Ecto neural progenitor cell (in vitro differentiated cells): ENCODE measurements at regions not wholly inside any gene's neighbourhood (a gene's known extent, or its start where the extent isn't known, plus 50 kb on each side); places are given as distances from the start of the nearest gene placed in this dataset.
"Not testable (repeated sequence)": the region's sequence is repeated elsewhere in the genome, so short reads cannot be mapped to it uniquely, and the experiment has no call there.

Experiments
- DNase-seq: peaks from one replicate; pipeline ENCODE4 v3.0.0-alpha.2; 2018; ENCODE audit warnings: low spot score

DNA sequence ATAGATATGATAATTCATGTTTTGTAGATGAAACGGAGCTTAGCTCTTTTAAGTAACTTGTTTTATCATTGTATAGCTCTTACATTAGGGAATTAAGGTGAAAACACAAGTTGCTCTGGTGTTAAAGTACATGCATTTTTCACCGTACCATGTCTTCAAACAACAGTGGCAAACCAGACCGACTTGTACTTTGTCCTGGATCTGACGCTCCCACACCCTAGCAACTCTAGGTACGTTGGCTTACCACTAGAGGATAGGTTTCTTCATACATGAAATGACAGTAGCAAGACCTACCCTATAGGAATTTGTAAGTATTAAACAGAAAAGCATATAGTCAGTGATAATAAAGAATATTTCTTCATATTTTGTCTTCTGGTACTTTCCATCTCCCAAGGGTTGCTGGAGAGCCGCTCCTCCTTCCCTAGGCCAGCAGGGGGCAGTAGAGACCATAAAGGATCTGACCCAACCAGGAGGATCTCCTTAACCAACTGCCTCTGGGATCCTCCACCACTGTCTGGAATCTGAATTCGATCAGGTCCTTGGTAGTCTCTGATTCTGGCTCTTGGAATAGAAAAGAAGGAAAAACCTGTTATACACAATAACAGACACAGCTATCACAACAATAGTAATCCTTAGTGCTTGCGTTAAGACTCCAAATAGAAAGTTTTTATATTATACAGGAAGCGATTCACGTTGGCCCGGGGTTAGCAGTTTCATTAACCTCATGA is 136.7 kb downstream of the CAVIN4 start:
- DNase-seq: peak; percentile 82

- no peak for DNase-seq
Measured at GRCh38 chr9:100715100-100715380, 137.2 kb downstream of the CAVIN4 start.

DNA sequence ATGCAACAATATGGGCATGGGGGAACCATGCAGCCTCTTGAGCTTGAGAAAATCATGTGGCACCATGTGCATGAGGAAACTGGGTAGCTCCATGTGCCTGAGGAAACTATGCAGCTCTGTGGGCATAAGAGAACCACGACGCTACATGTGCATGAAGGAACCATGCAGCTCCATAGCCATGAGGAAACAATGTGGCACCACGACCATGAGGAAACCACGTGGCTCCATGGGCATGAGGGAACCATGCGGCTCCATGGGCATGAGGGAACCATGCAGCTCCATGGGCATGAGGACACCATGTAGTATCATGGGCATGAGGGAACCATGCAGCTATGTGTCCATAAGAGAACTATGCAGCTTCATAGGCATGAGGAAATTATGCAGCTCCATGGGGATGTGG is 140.8 kb downstream of the CAVIN4 start:
- no peak for DNase-seq

GRCh38 chr9:100720922-100721321 is 143.0 kb downstream of the CAVIN4 start:
- no peak for DNase-seq

DNA sequence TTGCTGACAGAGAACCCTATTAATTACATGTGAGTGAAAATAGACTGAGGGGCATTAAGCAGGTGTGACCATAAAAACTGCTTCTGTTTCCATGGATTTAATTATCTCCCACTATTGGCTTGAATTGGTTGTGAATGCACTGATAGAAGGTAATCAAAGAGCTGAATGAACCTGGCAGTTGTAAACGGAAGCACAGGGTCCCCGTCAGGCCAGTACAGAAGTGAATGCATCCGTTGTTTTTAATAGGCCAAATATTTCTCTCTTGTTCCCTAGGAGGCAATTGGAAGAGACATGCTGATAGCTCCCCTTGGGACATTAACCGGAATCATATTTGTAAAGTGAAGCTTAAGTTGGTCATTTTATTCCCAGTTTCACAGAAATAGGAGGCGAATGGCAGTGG is 147.0 kb downstream of the CAVIN4 start:
- no peak for DNase-seq

- DNase-seq: no peak
Measured at GRCh38 chr9:100725371-100725770, 147.5 kb downstream of the CAVIN4 start.

DNA sequence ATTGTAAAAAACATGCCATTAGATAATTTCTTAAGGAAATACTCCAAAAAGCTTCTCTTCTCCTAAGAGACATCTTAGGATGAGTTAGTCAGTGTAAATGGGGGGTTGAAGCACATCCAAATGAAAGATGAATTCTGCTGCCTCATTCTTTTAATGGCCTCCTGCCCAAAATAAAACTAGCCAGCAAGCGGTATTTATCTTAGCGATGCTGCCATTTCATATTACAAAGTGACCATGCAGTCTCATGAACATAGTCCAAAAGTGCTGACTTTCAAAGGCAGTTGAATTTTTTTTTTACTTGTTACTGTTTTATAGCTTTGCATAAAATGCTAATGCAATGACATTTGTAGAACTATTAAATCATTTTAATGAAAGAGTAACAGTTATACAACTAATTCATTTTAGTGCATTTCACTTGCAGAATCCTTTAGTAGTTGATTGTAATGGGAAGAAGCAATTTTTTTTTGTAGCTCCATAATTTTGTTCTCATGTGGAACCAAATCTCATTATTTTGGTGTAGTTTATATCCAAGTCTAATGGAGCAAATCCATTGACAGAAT is 151.5 kb downstream of the CAVIN4 start:
- no peak for DNase-seq

DNA sequence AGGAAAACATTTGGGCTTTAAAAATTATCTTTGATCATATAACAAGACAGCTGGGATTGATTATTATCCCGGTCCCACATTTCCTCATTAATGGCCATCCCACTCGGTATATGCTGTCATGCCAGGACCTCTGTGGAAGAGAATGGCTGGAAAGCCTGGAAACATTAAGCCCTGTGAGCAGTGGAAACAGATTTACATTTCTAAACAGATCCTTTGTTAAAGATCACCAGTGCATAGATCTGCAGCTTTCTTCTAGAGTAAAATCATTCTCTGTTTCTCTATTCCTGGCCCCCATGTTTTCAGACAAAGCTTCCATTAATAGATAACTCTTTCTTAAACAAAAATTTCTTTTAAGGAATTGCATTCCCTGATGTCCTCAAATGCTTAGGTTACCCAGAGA is 152.2 kb downstream of the CAVIN4 start:
- no peak for DNase-seq

DNA sequence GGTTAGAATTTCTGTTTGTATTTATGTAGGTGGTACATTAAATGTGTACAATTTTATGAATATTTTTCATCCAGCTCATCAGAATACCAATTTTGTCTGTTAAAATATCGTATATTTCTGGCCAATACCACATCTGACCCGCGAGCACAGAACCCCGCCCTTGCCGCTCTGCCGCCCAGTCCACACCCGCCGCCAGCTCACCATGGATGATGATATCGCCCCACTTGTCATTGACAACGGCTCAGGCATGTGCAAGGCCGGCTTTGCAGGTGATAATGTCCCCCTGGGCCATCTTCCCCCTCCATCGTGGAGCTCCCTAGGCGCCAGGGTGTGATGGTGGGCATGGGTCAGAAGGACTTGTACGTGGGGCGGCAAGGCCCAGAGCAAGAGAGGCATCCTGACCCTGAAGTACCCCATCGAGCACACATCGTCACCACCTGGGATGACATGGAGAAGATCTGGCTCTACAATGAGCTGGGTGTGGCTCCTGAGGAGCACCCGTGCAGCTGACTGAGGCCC is 153.2 kb downstream of the CAVIN4 start:
- no peak for DNase-seq

DNA sequence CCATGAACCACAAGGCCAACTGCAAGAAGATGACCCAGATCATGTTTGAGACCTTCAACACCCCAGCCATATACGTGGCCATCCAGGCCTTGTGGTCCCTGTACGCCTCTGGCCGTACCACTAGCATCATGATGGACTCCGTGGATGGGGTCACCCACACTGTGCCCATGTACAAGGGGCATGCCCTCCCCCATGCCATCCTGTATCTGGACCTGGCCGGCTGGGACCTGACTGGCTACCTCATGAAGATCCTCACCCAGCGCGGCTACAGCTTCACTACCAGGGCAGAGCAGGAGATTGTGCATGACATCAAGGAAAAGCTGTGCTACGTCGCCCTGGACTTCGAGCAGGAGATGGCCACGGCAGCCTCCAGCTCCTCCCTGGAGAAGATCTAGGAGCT is 153.7 kb downstream of the CAVIN4 start:
- DNase-seq: no peak

DNA sequence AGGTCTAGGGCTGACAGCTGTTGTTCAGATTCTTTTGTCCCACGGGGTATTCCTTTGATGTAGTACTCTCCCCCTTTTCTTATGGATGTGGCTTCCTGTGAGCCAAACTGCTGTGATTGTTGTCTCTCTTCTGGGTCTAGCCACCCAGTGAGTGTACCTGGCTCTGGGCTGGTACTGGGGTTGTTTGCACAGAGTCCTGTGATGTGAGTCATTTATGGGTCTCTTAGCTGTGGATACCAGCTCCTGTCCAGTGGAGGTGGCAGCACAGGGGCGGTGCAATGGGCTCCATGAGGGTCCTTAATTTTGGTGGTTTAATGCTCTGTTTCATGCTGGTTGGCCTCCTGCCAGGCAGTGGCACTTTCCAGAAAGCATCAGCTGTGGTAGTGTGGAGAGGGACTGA is 161.3 kb downstream of the CAVIN4 start:
- no peak for DNase-seq

DNA sequence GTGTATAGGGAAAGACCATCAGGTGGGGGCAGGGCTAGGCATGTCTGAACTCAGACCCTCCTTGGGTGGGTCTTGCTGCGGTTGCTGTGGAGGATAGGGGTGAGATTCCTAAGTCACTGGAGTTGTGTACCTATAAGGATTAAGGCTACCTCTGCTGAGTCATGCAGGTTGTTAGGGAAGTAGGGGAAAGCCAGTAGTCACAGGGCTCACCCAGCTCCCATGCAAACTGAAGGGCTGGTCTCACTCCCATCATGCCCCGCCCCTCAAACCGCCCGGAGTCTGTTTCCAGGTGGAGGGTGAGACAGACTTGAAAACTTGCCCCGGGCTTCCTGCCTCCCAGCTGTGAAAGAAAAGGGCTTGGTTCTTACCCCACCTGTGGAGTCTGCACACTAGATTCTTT is 161.8 kb downstream of the CAVIN4 start:
- DNase-seq: no peak

- not testable (repeated sequence) for DNase-seq
Measured at GRCh38 chr9:100748930-100749329, 171.1 kb downstream of the CAVIN4 start.

GRCh38 chr9:100756217-100756616 is 178.3 kb downstream of the CAVIN4 start:
- DNase-seq: no peak

- no peak for DNase-seq
Measured at GRCh38 chr9:100759215-100759614, 181.3 kb downstream of the CAVIN4 start.

- DNase-seq: no peak
Measured at GRCh38 chr9:100761276-100761802, 183.5 kb downstream of the CAVIN4 start.

- no peak for DNase-seq
Measured at GRCh38 chr9:100774326-100774725, 196.4 kb downstream of the CAVIN4 start.

DNA sequence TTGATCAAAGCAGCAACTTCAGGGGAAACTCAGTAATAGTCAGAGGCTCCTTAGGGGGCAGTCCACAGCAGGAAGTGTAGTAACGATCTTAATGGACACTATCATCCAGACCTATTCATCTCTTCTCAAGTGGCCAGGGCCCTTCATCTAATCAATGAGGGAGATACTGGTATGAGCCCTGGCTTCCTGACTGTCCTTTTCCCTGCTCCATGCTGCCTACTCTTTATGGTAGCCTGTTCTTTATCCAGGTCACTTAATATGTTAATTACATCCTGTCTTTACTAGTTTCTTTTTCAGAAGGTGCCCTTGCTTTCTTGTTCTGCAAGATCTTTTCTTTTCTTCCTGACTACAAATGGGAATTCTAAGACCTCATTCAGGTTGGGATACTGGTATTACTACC is 197.1 kb downstream of the CAVIN4 start:
- no peak for DNase-seq

DNA sequence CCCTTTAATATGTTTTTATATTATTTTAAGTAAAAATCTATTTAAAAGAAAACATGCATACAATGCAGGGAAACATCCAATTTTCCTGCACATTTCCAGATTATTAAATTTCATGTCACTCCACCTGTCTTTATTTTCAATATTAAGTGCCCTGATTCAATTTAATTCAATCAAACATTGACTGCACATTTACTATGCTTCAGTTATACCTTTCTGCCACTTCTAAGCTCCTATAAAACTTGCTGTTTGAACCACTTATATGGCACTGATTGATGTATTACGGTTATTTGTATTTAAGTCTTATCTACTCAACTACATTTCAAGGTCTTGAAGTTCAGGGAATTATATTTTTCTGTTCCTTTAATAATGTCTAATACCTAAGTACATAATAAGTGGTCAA is 198.0 kb downstream of the CAVIN4 start:
- DNase-seq: no peak

- DNase-seq: no peak
Measured at GRCh38 chr9:100784755-100785154, 206.9 kb downstream of the CAVIN4 start.

GRCh38 chr9:100785946-100786345 is 208.1 kb downstream of the CAVIN4 start:
- DNase-seq: no peak

GRCh38 chr9:100794738-100795269 is 216.9 kb downstream of the CAVIN4 start:
- DNase-seq: no peak

DNA sequence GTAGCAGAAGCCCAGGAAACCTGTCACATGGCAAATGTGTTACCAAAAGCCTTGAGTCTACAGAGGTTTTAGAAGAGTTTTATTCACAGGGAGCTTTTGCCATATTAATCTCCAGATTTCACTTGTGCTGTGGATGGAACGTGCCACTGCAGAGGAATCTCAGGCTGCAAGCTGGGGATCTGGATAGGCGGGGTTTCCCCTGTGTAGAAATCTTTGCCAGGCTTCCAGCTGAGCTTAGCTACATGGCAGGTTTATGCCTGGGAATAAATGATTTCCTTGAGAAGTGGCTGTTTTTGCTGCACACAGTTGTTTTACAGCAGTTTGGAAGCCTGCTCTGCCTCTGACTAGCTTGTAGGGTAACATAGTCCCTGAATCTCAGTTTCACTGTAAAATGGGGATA is 224.6 kb upstream of the PLPPR1 start:
- DNase-seq: no peak

- DNase-seq: no peak
Measured at GRCh38 chr9:100811643-100812042, 216.9 kb upstream of the PLPPR1 start.
